Stimulated activated naive CD8-positive, alpha-beta T cell treated with anti-CD3 and anti-CD28 coated beads, Interleukin-15, amount 100 ng/mL, for 72 hours (primary cell): ENCODE measurements at regions not wholly inside any gene's neighbourhood (a gene's known extent, or its start where the extent isn't known, plus 50 kb on each side); places are given as distances from the start of the nearest gene placed in this dataset.
"Not testable (repeated sequence)": the region's sequence is repeated elsewhere in the genome, so short reads cannot be mapped to it uniquely, and the experiment has no call there.

Experiments
- ATAC-seq: fragments of 150-1000 bp; cut with Tn5 transposase; 2 replicates; pipeline ENCODE4 v1.10.0; 2021; ENCODE audit warnings: mild to moderate bottlenecking, moderate library complexity
- DNase-seq, 2 donors: peaks; one replicate each; pipeline ENCODE4 v3.0.0; 2021 to 2022
- H3K27ac Mint-ChIP-seq, 2 donors: one replicate each; pipeline ENCODE4 v1.8.0; 2022; ENCODE audit warnings: mild to moderate bottlenecking in 2 of 2, mixed read lengths in 2 of 2, moderate library complexity in 2 of 2
- H3K27me3 Mint-ChIP-seq: one replicate; pipeline ENCODE4 v1.8.0; 2022; ENCODE audit warnings: mixed read lengths
- H3K4me1 Mint-ChIP-seq: one replicate; pipeline ENCODE4 v1.8.0; 2022; ENCODE audit warnings: mild to moderate bottlenecking, mixed read lengths
- H3K4me3 Mint-ChIP-seq, 2 donors: one replicate each; pipeline ENCODE4 v1.8.0; 2022; ENCODE audit warnings: mild to moderate bottlenecking in 2 of 2, mixed read lengths in 2 of 2, moderate library complexity in 1 of 2
- H3K9me3 Mint-ChIP-seq, 2 donors: one replicate each; pipeline ENCODE4 v1.8.0; 2022; ENCODE audit warnings: mixed read lengths in 2 of 2

DNA sequence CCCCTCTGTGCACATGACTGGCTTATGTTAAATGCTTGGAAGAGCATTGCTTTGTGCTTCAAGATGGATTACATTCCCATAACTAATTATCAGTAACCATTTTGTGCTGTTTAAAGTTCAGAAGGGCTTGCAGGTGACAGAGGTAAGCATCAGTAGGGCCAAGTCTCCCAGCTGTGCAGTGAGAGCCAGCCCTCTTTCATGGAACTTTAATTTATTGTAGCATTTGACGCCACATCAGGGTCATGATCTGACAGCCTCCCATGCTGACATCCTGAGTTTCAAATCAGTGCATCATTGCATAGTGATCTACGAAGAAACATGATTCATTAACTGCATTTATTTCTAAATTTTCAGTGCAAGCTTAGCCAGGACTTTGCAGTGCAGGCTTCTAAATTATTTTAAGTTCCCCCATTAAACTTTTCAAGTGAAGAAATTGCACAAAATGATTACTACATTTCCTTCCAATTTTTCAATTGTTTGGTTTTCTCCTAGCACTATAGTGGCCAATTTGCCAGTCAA is 380.9 kb downstream of the UTRN start:
- ATAC-seq (no peak), DNase-seq (no peak)
- Mint-ChIP-seq H3K27me3 (no peaks in the 10 kb centered on the region), H3K27ac (no peak overlapping the region), H3K9me3 (peaks cover 9 to 20% of the 10 kb centered on the region in 2 donors), H3K4me1 (peaks cover 41% of the 10 kb centered on the region), H3K4me3 (no peak overlapping the region)

DNA sequence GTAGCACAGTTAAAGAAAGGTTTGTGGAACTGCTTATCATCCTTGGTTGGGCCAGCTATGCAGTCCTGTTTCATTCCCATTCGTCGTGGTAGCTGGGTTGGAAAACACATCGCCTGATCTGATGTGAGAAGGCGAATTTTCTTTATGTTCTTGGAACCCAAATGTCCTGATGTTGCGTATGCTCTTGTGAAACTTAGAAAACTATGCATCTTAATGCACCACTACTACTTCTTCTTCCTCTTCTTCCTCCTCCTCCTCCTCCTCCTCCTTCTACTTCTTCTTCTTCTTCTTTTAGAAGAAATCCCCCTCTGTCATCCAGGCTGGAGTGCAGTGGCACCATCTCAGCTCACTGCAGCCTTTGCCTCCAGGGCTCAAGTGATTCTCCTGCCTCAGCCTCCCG is 381.6 kb downstream of the UTRN start:
- Mint-ChIP-seq H3K27me3 (no peaks in the 10 kb centered on the region), H3K9me3 (peaks cover 15 to 28% of the 10 kb centered on the region in 2 donors), H3K27ac (peak overlapping the region in 1 of 2 donors; percentile 89), H3K4me1 (peaks cover 41% of the 10 kb centered on the region), H3K4me3 (no peak overlapping the region)
- DNase-seq (no peak), ATAC-seq (no peak)

DNA sequence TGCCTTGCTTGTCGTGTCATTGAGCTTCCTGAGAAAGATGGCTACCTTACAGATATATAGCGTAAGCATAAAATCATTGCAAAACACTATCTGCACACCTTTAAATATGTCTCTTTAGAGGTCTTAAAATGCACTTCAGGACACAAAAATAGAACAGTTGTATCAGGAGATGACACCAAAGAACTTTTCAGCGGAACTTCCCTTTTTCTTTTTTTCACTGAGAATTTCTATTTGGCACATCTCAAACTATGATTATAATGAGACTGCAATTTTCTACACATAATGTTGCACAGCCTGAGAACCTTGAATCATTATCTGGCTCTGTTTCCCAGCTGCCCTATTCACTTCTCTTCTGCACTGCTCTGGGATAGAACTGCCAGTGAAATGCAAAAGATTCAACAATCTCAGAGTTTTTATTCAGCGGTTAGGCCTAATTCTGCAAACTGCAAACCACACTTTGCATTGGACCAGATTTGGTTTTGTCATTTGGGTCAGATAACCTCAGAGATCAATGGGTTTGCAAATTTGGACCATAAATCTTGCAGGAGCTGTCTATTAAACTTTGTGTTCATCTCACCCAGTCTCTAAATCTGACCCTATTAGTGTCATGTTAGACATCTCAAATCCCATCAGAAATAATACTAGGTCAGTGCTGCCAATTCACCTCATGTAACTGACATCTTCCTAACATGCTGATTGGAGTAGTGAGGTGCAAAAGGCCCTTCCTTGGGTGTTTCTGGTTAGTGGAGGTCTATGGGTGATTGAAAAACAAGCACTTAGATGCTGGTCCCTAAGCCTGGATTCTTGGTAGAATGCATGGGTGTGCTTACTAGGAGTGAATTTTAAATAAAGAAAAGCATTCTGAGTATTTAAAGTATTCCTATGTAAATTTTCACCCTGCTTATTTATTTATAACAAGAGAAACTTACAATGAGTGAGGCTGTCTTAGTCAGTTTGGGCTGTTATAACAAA is 382.7 kb downstream of the UTRN start:
- DNase-seq (no peak), ATAC-seq (no peak)
- H3K27me3 Mint-ChIP-seq, result no peaks in the 10 kb centered on the region
- H3K4me3 Mint-ChIP-seq, result no peak overlapping the region
- peaks cover 24 to 38% of the 10 kb centered on the region in 2 donors for H3K9me3 Mint-ChIP-seq
- no peak overlapping the region for H3K27ac Mint-ChIP-seq
- peaks cover 43% of the 10 kb centered on the region for H3K4me1 Mint-ChIP-seq

DNA sequence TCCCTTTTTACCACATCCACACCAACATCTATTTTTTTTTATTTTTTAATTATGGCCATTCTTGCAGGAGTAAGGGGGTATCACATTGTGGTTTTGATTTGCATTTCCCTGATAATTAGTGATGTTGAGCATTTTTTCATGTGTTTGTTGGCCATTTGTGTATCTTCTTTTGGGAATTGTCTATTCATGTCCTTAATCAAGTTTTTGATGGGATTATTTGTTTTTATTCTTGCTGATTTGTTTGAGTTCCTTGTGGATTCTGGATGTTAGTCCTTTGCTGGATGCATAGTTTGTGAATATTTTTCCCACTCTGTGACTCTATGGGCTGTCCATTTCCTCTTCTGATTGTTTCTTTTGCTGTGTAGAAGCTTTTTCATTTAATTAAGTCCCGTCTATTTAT is 385.1 kb downstream of the UTRN start:
- Mint-ChIP-seq H3K9me3 (peaks cover 24 to 55% of the 10 kb centered on the region in 2 donors), H3K27ac (peak overlapping the region in 1 of 2 donors; percentile 5), H3K4me1 (peaks cover 37% of the 10 kb centered on the region)
- DNase-seq, H3K27me3 Mint-ChIP-seq, ATAC-seq, H3K4me3 Mint-ChIP-seq: not testable (repeated sequence)

DNA sequence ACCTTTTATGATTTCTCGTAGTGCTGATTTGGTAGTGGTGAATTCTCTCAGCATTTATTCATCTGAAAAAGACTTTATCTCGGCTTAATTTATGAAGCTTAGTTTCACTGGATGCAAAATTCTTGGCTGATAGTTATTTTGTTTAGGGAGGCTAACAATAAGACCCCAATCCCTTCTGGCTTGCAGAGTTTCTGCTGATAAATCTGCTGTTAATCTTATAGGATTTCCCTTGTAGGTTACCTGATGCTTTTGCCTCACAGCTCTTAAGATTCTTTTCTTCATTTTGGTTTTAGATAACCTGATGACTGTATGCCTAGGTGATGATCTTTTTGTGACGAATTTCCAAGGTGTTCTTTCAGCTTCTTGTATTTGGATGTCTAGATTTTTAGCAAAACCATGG is 388.7 kb downstream of the UTRN start:
- ATAC-seq (no peak), DNase-seq (no peak)
- H3K27me3 Mint-ChIP-seq, result no peaks in the 10 kb centered on the region
- H3K9me3 Mint-ChIP-seq, result peaks cover 24 to 52% of the 10 kb centered on the region in 2 donors
- H3K27ac Mint-ChIP-seq, result no peak overlapping the region
- peaks cover 25% of the 10 kb centered on the region for H3K4me1 Mint-ChIP-seq
- no peak overlapping the region for H3K4me3 Mint-ChIP-seq

DNA sequence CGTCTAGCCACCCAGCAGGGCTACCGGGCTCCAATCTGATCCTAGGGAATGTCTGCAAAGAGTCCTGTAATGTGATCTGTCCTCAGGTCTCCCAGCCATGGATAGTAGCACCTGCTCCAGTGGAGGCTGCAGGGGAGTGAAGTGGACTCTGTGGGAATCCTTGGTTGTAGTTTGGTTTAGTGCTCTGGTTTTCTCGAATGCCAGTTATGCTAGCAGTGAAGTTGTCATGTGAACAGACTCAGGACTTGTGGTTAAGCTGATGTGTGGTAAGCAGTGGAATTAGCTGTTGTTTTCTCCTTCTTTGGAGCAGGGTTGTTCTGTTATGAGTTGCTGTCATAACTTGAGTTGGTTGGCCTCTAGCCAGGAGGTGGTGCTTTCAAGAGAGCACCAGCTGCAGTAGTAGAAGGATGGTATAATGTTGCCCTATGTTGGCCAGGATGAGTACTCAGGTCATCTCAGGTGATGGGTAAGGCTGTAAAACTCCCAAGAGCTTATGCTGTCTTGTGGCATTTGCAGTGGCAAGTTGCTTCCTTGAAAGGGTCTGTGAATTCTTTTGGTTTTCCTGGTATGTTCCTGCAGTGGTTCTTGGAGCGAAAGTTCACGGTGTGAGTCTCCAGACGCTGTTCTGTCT is 390.2 kb downstream of the UTRN start:
- Mint-ChIP-seq H3K4me3 (no peak overlapping the region), H3K27ac (peak overlapping the region; percentile 25 to 74)
- ATAC-seq, result peak; percentile 89

DNA sequence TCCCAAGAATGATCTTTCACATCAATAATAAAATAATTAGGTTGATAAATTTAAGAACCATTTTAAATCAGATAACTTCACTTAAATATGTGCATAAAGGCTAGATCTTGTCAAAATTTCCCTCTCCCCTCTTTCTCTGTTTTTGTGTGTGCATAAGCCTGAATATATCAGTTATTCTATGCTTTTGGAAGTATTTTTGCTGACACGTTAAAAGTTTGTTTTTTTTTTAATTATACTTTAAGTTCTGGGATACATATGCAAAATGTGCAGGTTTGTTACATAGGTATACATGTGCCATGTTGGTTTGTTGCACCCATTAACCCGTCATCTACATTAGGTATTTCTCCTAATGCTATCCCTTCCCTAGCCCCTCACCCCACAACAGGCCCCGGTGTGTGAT is 391.2 kb downstream of the UTRN start:
- not testable (repeated sequence) for H3K27ac Mint-ChIP-seq, ATAC-seq, DNase-seq, H3K27me3 Mint-ChIP-seq, H3K4me3 Mint-ChIP-seq
- Mint-ChIP-seq H3K4me1 (peaks cover 25% of the 10 kb centered on the region), H3K9me3 (peaks cover 13 to 34% of the 10 kb centered on the region in 2 donors)

More for the DNA sequence above, 390.2 kb downstream of the UTRN start:
- peak; percentile 20 to 60 for DNase-seq
- peaks cover 25% of the 10 kb centered on the region for H3K4me1 Mint-ChIP-seq
- peaks cover 22 to 44% of the 10 kb centered on the region in 2 donors for H3K9me3 Mint-ChIP-seq
- no peaks in the 10 kb centered on the region for H3K27me3 Mint-ChIP-seq

DNA sequence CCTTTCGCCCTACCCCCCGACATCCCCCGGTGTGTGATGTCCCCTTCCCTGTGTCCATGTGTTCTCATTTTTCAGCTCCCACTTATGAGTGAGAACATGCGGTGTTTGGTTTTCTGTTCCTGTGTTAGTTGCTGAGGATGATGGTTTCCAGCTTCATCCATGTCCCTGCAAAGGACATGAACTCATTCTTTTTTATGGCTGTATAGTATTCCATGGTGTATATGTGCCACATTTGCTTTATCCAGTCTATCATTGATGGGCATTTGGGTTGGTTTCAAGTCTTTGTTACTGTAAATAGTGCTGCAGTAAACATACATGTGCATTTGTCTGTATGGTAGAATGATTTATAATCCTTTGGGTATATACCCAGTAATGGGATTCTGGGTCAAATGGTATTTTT is 392.1 kb downstream of the UTRN start:
- not testable (repeated sequence) for H3K4me3 Mint-ChIP-seq, H3K27me3 Mint-ChIP-seq, H3K27ac Mint-ChIP-seq, ATAC-seq, DNase-seq
- Mint-ChIP-seq H3K4me1 (peaks cover 20% of the 10 kb centered on the region), H3K9me3 (peaks cover 5 to 24% of the 10 kb centered on the region in 2 donors)

DNA sequence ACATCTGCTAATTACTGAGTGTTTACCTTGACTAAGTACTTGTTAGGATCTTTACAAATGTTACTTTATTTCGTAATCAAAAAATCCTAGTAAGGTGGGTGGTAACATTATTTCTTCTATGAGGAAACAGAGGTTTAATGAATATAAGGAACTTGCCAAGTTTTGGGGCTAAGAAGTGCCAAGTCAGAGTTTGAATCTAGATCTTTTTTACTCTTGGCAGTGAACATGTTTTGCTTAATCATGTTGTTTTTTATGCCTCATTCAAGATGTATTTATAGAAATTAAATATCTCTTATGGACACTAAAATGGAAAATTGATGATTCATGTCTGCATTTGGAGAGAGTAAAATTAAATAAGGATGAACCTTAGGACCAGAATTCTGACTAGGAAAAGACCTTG is 393.7 kb downstream of the UTRN start:
- Mint-ChIP-seq H3K4me3 (no peak overlapping the region), H3K27ac (no peak overlapping the region), H3K9me3 (peaks cover 0 to 18% of the 10 kb centered on the region in 2 donors), H3K27me3 (no peaks in the 10 kb centered on the region), H3K4me1 (peaks cover 10% of the 10 kb centered on the region)
- ATAC-seq, result no peak
- DNase-seq, result no peak

DNA sequence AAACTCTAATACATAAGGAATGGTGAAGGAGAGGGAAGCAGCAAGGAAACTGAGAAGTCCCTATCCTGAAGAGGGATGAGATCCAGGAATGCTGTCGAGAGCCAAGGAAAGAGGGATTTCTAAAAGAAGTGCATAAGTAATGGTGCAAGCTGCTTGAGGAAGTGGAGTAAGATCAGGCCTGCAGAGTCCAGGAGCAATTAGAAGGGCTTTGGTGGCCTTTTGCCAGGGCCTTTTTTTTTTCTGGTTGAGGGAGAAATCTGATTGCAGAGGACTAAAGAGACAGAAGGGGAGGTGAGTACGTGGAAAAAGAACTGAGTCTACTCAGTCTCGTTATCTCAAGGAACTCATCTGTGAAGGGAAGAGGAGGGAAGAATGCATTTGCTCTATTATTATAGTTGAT is 396.2 kb downstream of the UTRN start:
- H3K27ac Mint-ChIP-seq, result no peak overlapping the region
- no peak overlapping the region for H3K4me3 Mint-ChIP-seq
- DNase-seq (no peak), ATAC-seq (no peak)
- H3K4me1 Mint-ChIP-seq, result peaks cover 5% of the 10 kb centered on the region
- peaks cover 19 to 21% of the 10 kb centered on the region in 2 donors for H3K9me3 Mint-ChIP-seq
- H3K27me3 Mint-ChIP-seq, result no peaks in the 10 kb centered on the region

DNA sequence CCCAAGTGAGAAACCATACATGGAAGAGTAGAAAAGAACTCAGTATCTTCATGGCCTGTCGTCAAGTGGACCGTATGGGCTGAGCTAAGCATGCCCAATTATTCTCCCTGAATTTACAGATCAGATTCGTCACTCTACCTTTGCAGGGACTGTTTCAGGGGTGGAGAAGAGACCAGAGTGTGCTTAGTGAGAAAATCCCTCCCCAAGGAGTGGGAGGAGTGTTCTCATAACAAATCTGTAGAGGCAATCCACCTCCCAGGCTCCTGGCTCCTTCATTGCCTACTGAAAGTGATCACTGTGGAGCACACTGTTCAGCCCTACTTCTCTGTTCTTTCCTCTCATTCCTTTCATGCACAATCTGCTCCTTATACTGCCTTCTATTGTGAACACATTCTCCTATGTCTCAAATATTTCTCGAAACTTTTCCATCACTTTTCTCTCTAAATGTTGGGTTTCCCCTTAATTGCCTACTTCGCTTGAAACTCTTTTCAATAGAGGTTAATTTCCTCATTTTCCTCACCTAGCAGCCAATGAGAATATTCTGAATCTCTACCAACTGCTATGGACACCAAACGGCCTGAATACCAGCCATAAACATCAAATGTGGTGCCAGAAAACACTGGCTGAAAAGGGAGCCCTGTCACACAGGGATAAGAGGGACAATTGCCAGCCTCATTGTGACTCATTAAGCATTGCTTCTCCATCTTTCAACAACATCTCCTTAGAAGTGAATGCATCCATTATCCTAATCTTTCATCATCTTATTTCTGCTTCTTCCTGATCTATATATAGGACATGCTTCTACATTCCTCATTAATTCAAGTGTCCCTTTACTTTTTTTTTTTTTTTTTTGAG is 398.3 kb downstream of the UTRN start:
- no peak overlapping the region for H3K27ac Mint-ChIP-seq
- DNase-seq (no peak), ATAC-seq (no peak)
- peaks cover 5% of the 10 kb centered on the region for H3K4me1 Mint-ChIP-seq
- H3K9me3 Mint-ChIP-seq, result peaks cover 37 to 42% of the 10 kb centered on the region in 2 donors
- no peak overlapping the region for H3K4me3 Mint-ChIP-seq
- H3K27me3 Mint-ChIP-seq, result no peaks in the 10 kb centered on the region

DNA sequence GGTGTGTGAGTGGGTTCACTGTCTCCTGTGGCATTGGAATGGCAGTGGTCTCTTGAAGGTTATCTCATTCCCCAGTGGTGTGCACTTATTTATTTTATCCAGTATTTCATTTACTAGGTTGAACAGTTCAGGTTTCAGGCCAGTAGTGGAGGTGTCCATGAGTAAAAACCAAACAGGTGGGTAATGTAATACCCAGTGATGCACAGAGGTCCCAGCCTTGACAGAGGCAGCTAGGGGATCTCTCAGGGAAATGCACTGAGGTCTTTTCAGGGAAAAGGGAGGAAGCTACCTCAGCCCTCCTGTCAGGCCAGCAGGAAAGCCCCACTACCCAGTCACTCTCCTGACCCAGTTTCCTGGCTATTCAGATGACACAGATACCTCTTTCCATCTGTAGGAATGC is 403.6 kb downstream of the UTRN start:
- Mint-ChIP-seq H3K27ac (no peak overlapping the region), H3K27me3 (no peaks in the 10 kb centered on the region), H3K4me1 (peaks cover 11% of the 10 kb centered on the region), H3K4me3 (no peak overlapping the region), H3K9me3 (peaks cover 37 to 48% of the 10 kb centered on the region in 2 donors)
- ATAC-seq, result peak; percentile 35
- DNase-seq, result no peak

DNA sequence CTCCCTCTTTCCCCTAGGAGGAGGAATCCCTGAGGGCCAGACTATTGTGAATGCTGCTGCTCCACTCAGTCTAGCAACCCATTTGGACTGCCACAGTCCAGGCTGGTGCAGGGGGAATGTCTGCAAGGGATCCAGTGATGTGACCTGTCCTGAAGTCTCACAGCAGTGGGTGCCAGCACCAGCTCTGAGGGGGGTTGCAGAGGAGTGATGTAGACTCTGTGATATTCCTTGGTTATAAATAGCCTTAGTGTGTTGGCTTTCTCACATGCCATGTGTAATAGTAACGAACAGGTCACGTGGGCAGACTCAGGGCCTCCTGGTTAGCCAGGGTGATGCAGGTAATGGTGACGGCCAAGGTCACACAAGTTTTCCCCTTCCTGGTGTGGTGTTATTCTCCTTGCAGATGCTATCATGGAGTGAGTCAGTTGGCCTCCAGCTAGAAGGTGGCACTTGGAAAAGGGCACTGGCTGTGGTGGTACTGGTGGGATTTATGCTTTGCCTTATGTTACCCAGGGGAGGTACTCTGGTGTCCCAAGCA is 404.4 kb downstream of the UTRN start:
- DNase-seq (no peak), ATAC-seq (no peak)
- Mint-ChIP-seq H3K9me3 (peaks cover 35 to 45% of the 10 kb centered on the region in 2 donors), H3K4me3 (no peak overlapping the region), H3K27ac (no peak overlapping the region), H3K27me3 (no peaks in the 10 kb centered on the region), H3K4me1 (peaks cover 18% of the 10 kb centered on the region)

DNA sequence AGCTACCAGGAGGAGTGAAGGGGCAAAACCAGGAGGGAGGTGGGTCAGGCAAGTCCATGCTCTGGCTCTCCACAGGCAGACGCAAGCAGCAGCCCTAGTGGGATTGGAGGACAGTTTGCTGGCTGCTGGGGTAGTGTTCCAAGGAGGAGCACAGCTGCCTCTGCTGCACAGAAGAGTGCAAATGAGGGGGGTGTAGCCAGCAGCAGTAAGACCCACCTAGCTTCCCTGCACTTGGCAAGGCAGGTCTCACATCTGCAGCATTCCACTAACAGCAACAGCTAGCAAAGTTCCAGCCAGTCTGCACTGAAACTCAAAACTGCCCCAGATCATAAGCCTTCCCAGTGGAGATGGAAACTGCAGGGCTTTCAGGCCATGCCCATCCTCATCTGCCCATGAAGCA is 405.0 kb downstream of the UTRN start:
- no peak overlapping the region for H3K4me3 Mint-ChIP-seq
- no peak for ATAC-seq
- peaks cover 18% of the 10 kb centered on the region for H3K4me1 Mint-ChIP-seq
- H3K9me3 Mint-ChIP-seq, result peaks cover 32 to 42% of the 10 kb centered on the region in 2 donors
- H3K27ac Mint-ChIP-seq, result no peak overlapping the region
- no peak for DNase-seq
- no peaks in the 10 kb centered on the region for H3K27me3 Mint-ChIP-seq

DNA sequence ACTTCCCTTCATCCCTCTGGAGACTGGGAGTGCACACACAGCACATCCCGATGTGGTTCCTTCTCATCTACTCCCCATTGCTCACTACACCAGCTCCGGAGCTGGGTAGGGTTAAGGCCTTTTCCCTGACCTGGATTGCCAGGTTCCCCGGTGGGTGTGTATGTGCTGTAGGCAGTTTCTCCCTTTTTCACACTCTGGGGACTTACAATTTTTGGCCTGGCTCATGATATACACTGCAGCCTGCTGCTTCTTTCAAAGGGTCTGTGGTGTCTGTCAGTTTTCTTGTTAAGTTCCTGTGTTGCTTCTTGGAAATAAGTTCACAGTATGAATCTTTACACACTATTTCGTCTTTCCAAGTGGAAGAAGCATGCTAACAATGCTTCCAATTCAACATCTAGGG is 405.5 kb downstream of the UTRN start:
- peaks cover 15% of the 10 kb centered on the region for H3K4me1 Mint-ChIP-seq
- no peak overlapping the region for H3K27ac Mint-ChIP-seq
- peaks cover 27 to 36% of the 10 kb centered on the region in 2 donors for H3K9me3 Mint-ChIP-seq
- no peaks in the 10 kb centered on the region for H3K27me3 Mint-ChIP-seq
- H3K4me3 Mint-ChIP-seq, result no peak overlapping the region
- DNase-seq, result no peak
- ATAC-seq, result no peak
